LNCaP clone FGC (cell line): ENCODE measurements at regions not wholly inside any gene's neighbourhood (a gene's known extent, or its start where the extent isn't known, plus 50 kb on each side); places are given as distances from the start of the nearest gene placed in this dataset.

ENCODE experiments used
- DNase-seq: peaks from one replicate; pipeline ENCODE4 v3.0.0-alpha.2; 2011; ENCODE audit warnings: low read depth
- H3K4me3 ChIP-seq: 2 replicates; pipeline ENCODE4 v1.5.1; 2011; ENCODE audit warnings: mild to moderate bottlenecking, low read depth, low read length, control low read depth
- TF ChIP-seq, protein P1 (sequence below): IDR thresholded peaks from 2 replicates; pipeline ENCODE4 v1.5.1; 2012; ENCODE audit warnings: mild to moderate bottlenecking; ENCODE audit not compliant: control insufficient read depth, insufficient read depth; ENCODE audit errors: extremely low read depth

DNA sequence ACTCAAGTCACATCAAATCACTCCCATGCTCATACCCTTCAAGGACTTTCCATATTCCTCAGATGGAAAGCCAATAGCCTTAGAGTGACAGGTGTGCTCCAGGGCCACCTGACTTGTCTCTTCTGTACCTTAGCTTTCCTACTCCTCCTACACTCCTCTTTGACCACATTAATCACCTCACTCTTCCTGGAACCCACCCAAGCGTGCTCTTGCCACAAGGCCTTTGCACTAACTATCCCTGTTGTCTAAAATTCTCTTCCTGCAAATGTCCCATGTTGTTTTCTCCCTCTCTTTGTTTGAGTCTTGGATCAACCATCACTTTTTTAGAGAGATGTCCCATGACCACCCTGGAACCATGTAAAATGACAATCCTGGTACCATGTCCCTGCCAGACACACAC is 244.1 kb downstream of the AASDHPPT start:
- H3K4me3 ChIP-seq = no peak overlapping the region
- TF ChIP-seq, protein P1, sequence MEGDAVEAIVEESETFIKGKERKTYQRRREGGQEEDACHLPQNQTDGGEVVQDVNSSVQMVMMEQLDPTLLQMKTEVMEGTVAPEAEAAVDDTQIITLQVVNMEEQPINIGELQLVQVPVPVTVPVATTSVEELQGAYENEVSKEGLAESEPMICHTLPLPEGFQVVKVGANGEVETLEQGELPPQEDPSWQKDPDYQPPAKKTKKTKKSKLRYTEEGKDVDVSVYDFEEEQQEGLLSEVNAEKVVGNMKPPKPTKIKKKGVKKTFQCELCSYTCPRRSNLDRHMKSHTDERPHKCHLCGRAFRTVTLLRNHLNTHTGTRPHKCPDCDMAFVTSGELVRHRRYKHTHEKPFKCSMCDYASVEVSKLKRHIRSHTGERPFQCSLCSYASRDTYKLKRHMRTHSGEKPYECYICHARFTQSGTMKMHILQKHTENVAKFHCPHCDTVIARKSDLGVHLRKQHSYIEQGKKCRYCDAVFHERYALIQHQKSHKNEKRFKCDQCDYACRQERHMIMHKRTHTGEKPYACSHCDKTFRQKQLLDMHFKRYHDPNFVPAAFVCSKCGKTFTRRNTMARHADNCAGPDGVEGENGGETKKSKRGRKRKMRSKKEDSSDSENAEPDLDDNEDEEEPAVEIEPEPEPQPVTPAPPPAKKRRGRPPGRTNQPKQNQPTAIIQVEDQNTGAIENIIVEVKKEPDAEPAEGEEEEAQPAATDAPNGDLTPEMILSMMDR = no peak
- DNase-seq = no peak

DNA sequence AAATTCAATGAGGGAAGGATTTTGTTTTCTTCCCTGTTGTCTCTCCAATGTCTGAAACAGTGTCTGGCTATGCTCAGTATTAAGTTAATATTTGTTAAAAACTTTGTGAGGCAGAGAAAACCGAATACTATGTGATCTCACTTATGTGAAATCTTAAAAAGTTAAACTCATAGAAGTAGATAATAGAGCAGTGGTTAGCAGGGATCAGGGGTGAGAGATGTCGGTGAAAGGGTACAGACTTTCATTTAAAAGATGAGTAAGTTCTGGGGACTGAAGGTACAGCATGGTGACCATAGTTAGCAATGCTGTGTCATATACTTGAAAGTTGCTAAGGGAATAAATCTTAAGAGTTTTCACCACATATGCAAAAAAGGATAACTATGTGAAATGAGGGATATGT is 244.6 kb downstream of the AASDHPPT start:
- no peak overlapping the region for H3K4me3 ChIP-seq
- no peak for DNase-seq
- TF ChIP-seq, protein P1 = no peak

DNA sequence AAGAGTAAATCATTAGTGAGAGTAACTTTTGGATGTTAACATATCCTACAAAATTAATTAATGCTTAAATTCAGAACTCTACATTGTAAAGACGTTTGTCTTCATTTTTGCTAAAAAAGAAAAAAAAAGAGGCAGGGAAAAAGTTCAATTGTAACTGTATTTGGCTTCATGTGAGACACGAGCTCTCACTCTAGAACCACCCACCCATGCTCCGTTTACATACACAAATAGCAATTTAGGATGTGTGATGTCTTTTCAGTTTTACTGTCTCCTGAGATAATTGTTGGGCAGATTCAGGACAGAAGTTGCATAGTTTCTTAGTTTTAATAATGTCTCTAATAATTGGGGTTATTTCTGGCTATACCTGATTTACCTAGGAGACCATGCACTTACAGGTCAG is 248.6 kb downstream of the AASDHPPT start:
- H3K4me3 ChIP-seq = no peak overlapping the region
- no peak for DNase-seq
- TF ChIP-seq, protein P1 = no peak

DNA sequence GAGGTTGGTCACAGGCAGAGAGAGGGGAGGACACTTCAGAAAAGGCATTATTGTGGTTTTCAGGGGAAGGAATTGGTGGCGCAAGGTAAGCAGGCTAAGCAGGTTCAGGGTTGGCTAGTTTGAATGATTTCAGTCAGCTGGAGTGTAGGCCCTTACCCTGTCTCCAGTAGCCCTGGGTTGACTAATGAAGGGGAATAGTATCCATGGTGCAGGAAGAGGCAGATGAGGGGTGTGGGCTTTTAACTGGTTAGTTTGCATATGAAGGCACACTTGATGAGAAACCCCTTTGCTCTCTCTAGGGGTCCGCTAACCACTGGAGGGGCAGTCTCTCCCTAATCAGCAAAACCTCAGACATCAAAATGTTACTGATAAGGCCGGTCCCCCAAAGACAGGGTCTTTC is 249.7 kb downstream of the AASDHPPT start:
- H3K4me3 ChIP-seq = no peak overlapping the region
- DNase-seq = no peak
- TF ChIP-seq, protein P1 = no peak

DNA sequence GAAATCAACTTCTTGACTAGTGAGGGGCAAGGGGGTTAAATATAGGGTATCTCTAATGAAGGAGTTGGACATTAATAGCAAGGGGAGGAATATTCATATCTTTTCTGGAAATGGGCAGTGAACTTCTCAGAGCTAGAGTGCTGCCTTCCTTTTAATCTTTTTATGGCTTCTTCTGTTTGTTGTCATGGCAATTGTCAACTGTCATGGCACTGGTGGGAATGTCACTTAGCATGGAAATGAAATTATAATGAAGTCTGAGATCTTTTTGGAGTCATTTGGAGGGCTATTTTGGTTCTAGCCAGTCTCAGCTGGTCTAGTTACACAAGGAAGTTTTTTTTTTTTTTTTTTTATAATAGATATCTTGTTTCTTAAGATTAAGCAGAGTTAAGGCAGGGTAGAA is 250.2 kb downstream of the AASDHPPT start:
- no peak overlapping the region for H3K4me3 ChIP-seq
- no peak for DNase-seq
- TF ChIP-seq, protein P1 = no peak

DNA sequence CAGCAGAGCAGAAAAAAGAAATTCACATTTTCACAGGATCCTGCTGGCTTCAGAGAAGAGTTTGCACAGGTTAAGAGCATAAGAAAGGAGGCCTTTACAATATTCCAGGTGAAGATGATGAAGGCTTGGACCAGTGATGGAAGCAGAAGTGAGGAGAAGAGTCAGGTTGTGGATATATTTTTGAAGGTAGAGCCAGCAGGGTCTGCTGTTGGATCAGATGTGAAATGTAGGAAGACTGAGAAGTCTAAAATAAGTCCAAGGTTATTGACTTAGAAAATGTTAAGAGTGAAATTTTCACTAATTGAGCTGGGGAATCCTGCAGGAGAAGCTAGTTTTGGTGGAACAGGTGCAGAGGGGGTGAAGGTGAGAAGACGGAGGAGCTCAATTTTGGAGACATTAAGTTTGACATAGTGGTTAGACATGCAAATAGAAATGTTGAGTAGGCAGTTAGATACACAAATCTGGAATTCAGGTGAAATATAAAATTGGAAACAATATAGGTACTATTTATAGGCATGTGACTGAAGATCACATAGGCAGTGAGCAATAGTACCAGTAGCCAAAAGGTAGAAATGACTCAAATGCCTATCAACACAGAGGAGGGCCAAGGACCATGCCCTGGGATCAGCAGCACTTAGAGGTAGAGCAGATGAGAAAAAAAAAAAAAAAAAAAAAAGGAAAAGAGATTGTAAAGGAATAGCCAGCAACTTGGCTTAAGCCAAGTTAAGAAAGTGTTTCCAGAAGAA is 252.0 kb downstream of the AASDHPPT start:
- no peak overlapping the region for H3K4me3 ChIP-seq
- no peak for DNase-seq
- TF ChIP-seq, protein P1 = no peak

DNA sequence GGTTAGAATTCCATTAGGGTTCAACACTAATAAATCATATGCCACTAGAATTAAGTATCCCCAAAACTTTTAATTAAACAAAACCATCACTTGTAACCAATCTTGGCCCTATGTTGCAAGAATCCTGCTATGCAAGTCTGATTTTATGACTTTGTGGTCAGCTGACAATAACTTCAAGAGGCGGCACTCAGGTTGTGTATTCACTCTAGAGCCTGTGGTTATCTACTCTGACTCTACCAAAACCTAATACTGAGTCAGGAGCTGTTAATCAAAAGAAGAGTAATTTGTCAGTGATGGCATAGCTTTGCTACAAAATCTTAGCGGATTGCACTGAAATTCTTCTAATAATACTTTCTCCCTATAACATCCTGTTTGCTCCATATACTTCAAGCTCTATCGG is 253.7 kb downstream of the AASDHPPT start:
- no peak for DNase-seq
- TF ChIP-seq, protein P1 = no peak
- H3K4me3 ChIP-seq = no peak overlapping the region
